HG03457 (cell line): ENCODE measurements at regions not wholly inside any gene's neighbourhood (a gene's known extent, or its start where the extent isn't known, plus 50 kb on each side); places are given as distances from the start of the nearest gene placed in this dataset.

Source experiments
- ATAC-seq: cut with Tn5 transposase; IDR thresholded peaks from one replicate; pipeline ENCODE4 v1.9.1; 2021; ENCODE audit warnings: moderate number of reproducible peaks; ENCODE audit not compliant: unreplicated experiment

DNA sequence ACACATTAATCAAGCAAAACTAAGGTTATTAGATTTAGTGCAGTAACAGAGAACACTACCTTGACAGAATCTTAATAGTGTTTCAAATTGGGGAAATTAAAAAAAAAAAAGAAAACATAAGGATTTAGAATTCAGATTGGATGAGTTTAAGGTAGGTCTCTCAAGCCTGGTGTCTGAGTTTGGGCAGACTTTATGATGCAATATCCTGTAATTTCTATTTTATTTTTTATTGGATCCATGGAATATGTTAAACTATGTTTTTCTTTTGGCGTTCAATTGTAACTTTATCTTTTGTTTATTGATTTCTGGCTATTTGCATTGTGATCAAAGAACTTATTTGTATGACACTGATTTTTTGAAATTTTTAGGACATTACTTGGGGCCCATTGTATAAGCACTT, 394.1 kb upstream of the NETO1 start:
- no peak for ATAC-seq

DNA sequence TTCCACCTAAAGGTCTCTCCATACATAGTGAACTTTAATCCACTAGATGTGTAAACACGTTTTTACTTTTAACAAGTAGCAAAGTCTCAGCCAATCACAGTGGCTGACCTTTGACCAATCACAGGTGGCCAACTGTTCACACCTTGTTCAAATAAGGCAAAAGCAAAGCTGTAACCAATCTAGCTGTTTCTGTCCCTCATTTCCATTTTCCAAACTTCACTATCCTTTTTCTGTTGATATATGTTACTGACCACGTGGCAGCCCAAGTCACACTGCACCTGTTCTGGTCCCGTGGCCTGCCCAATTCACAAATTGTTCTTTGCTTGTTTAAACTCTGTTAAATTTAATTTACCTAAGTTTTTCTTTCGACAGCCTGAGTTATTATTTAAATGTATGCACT, 393.5 kb upstream of the NETO1 start:
- ATAC-seq, result no peak

DNA sequence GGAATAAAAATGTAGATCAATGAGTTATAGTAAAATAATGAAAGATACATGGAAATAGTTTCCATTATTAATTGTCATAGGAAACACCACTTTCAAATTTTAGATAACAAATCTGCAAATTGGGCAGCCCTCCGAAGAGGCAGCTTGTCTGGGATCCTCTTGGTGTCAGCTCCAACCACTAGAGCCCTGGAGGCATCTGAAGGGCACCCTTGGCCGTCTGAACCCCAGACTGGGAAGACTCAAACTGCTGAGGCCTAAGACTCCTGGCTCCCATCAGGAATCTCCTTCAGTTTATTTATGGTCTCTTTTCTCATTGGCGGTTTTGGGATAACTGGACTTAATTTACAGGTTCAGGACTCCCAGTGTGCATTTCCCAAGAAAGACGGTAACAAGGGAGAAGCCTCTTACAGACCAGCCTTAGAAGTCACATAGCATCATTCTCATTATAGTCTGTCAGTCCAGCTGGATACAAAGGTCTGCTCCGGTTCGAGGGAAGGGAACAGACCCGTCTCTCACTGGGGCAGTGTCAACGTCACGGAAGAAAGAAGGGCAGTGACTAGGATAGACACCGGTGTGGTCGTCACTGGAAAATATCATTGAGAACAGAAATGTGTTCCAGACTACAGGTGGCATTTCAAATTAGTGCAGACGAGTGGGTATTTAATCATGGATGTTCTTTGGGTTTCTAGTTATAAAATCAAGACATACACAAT, 390.7 kb upstream of the NETO1 start:
- no peak for ATAC-seq

DNA sequence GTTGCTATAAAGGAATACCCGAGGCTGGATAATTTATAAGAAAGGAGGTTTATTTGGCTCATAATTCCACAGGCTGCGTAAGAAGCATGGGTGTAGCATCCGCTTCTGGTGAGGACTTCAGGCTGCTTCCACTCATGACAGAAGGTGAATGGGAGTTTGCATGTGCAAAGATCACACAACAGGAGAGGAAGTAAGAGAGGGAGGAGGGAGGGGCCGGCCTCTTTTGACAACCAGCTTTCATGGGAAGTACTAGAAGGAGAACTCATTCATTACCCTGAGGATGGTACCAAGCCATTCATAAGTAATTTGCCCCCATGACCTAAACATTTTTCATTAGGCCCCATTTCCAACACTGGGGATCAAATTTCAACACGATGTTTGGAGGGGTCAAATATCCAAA, 386.8 kb upstream of the NETO1 start:
- no peak for ATAC-seq

DNA sequence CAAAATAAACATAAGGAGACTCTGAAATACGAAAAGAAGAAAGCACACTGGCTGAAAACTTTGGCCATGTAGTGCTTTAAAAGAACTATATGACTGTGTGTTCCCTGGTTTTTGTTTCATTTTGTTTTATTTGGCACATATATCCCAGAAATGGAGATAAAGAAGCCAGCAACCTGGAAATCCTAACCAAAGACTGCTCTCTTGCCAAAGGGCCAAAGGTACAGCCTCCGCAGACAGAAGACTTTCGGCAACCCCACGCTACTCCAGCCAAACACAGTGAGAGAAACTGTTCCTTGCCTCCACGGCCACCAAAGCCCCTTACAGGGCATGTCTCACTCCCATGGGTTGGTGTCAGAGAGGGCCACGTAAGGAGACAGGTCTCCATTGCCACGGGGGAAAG, 381.2 kb upstream of the NETO1 start:
- ATAC-seq, result no peak

DNA sequence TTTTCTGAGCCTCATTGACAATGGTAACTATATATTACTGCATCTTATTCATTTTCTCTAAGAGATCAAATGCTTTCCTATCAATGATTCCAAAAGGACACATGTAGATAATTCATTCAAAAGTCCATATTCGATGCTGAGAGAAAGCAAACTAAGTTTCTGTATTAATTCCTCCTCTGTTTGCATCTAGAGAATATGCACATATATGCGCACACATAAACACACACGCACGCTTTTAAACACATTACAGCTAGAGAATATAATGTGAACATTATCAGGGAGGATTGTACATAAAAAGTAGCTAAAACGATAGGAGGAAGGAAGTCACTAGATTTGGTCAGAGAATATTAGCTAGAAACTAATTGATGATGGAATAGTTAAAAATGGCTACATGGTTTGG, 379.0 kb upstream of the NETO1 start:
- no peak for ATAC-seq

DNA sequence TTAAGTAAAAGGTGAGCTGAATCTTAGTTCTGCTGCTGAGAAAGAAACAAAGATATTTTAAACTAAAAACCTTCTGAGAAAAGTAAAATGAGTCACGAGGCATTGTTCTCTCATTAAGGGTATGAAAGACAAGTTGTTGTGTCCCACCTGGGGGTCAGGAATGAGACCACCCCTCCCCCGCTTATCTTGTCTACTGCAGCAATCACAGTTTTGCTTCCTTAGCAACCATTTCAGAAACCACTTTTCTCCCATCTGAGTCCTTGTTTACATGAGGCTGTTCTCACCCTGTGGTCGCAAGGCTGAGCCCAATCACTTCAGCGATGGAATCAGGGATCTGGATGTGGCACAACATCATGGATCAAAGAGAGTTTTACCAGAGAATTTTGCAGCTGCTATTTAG, 377.6 kb upstream of the NETO1 start:
- ATAC-seq, result no peak

DNA sequence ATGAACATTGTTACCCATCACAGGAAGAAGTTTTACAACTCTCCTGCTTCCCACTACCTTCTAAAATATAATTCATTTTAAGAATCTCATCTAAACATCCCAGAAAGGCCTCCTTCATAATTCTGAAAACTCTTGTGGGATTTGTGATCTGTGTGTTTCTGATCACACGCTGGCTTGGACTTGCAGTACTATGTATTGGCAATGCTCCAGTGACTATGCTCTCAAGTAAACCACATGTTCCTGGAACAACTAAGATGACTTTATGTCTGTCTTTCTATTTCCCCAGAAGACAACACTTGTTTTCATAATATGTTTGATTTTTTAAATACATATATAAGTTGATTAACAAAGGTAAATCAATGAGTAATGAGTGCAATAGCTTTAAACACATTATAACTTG, 376.6 kb upstream of the NETO1 start:
- ATAC-seq, result no peak

DNA sequence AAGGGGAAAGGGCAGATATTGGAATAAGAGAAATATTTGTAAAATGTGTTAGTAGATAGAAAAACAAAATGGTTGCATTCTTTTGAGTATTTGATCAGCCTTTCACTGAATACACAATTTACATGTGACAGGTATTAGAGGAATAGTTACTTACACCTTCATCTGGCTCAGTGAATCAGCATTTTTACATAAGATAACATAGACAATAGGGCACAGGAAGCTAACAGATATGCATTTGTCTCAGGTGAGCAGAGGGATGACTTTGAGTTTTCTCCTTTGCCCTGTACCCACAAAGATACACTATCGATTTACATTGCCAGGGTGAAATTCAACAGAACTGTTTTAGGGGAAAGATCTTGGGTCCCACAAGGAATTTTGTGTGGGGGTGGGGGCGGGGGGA, 373.1 kb upstream of the NETO1 start:
- ATAC-seq, result no peak

DNA sequence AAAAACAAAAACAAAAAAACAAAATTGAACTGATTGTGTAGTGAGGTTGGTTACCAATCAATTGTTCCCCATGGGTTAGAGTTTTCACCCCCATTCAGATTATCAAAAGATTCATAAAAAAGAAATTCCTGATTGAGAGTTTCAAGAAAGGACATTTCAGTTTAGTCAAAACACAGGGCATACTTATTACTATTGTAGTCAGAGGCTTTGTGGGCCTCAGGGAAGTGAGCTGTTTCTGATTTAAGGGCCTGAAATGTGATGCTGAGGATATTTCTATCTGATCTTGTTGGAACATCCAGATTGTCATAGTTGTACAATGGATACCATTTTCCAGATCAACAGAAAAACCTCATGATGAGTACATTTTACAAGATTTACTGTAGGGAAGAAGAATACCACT, 368.1 kb upstream of the NETO1 start:
- ATAC-seq, result no peak

DNA sequence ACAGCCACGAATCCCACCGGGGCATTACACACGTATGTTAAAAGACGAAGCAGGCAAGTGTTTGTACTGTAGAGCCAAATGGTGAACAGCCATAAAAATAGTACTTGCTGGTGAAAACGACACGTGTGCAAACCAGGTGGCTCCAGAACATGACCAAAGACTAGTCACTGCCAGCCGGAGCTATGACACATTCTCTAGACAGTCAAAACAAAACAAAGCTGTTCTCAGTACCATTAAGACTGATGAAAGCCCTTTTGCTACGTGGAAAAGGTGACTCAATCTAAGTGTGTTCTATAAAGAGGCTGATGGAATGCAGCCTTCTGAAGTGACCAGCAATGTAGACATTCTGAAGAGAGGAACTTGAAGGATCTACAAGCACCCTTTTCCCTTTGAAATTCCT, 367.7 kb upstream of the NETO1 start:
- ATAC-seq, result peak; percentile 60

DNA sequence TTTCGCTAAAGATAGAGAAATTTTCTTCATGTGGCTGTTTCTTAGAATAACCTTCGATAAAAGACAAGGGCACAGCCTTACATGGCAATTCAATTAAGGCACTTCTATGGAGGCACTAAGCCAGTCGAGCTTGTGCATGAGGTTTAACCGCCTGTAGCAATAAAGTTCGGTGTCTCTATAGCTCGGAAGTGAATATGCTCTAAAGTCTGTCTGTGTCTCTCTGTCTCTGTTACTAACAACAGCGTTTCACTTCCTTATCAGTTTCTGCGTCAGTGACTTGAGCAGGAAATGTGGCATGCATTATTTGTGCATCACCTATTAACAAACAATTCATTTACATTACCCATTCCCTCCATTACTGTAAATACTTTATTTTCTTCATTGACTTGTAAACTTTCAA, 365.1 kb upstream of the NETO1 start:
- peak; percentile 53 for ATAC-seq

DNA sequence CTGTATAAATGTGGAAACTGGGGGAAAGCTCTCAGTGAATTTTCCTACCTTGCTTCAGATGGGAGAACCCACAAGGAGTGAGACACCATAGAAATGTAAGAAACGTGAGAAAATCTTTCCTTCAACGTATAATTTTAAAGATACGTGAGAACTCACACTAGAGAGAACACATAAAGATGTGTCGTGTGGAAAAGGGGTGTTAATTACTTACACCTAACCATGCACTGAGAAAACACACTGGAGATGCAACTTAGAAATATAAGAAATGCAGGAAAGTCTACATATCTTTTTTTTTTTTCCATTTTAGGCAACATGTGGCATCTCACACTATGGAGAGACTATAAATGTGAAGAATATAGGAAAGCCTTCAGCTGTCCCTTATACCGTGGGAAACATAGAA, 352.9 kb upstream of the NETO1 start:
- ATAC-seq, result no peak

DNA sequence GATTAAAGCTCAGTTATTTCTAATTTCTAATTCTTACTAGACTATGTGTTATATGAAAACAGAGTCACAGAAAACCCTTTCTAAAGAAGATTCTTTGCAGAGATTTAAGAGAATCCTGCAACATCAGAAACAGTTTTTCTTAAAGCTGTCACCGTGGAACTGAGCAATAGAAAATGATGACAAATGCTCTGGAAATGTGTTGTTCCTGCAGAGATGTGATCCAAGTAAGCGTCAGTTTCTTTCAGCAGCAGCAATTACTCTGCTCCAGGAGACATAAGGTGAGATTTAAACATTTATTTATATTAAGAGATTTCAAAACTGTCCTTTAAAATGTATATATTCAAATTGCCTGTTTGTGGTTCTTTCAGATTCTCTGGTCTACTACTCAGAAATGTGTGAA, 350.5 kb upstream of the NETO1 start:
- no peak for ATAC-seq

DNA sequence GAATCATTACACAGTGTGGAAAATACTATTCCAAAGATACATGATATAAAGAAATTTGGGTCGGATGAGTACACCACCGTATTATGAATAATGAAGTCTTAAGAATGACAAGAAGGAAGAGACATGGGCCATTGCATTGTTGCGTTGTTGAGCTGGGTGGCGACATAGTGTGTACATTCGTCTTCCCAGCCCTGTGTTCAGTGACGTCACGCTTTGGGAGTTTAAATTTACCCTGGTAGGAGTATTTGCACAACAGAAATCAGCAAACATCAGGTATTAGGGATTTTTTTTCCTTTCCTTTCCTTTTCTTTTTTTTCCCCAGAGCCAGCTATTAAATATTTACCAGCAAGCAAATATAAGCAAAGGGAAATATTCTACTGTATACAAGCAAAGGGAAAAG, 347.2 kb upstream of the NETO1 start:
- no peak for ATAC-seq

DNA sequence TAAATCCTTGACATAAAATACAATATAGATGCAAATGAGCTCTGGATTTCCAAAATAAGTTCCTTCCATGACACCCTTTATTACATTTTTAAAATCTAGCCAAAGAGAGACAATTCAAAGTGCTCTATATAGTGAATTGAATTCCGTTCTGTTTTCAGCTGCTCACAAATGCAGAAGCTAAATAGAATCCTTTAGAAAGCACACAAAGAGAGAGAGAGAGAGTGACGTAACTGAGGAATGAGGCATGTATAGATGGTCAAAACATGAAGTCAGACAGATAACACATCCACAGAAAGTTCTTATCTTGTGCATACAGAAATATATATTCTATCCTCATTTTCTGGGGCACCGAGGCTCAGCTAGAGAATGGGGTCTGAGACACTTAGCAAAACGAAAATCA, 344.7 kb upstream of the NETO1 start:
- ATAC-seq, result no peak

DNA sequence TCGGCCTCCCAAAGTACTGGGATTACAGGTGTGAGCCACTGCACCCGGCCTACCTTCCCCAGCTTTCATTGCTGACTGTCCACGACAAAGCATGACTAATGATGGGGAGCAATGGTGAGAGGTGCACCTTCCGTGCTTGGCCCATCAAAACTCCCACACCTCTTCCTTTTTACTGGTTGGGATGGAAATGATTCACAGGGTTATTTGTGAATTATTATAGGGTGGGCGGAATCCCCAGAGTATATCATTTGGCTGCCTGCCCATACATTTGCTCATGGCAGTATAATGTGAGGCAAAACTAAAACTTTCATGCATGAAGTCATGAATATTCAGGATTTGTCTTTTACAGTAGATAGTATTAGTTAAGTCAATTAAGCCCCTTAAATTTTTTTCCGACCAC, 334.2 kb upstream of the NETO1 start:
- no peak for ATAC-seq

DNA sequence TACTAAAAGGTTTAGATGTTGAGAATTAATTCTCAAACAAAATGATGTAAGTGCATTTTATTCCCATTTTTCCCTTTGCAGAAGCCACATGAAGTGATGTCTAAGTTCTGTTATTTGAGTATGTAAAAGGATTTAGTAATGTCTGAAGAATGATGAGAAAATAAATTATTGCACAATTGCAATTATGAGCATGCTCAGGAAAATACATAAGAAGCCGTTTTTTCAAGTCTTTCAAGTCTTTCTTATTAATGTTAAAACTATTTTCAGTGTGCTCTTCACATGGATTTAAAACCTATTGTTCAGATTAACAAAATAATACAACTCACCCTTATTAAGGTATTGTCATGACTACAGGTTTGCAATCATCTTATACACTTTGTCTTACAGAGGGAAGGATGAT, 331.4 kb upstream of the NETO1 start:
- no peak for ATAC-seq

DNA sequence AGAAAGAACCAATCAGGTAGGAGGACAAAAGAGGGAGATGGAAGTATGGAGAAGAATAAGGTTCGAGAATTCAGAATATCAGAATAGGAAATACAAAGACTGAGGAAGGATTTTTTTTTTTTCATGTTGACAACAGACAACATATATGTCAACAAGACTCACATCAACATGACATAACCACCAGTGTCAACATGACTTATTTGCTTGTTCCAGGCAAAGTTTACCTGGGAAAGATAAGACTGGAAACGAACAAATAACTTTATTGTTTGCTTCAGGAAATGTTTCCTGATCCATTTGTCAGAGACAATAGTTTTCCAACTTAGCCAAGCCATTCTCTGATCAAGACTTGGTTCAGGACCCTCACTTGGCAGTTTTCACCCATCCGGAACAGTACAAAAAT, 321.9 kb upstream of the NETO1 start:
- ATAC-seq, result no peak

DNA sequence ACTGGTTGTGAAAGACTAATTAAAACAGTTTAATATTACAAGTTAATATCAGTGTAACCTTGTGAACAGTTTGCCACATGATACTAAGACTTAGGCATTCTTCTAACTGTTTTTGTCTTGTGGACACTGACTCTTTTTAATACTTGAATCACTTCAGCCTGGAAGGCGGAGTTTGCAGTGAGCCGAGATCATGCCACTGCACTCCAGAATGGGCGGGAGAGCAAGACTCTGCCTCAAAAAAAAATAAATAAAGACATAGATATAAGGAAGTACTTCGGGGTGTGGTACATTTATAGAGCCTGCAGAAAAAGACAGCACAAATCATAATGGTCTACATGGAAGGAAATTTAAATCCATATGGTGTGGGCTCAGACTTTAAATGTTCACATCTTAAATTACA, 300.4 kb upstream of the NETO1 start:
- ATAC-seq, result no peak

DNA sequence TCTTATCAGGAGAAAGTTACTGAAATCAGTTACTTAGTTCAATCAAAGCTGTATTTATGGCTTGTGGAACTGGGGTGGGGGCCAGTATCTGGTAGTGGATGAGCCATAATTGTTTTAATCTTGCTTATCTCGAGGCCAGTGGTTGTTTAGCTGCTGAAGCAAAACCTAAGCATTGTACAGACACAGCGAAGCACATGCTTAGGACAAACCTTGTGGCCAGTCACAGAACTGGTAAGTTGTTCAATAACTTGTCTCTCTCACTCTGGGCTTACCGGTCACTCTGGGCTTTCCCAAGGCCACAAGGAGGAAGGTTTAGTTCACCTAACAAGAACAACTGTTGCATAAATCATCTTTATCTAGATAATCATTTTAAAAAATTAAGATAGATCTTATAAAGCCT, 296.6 kb upstream of the NETO1 start:
- ATAC-seq, result no peak

DNA sequence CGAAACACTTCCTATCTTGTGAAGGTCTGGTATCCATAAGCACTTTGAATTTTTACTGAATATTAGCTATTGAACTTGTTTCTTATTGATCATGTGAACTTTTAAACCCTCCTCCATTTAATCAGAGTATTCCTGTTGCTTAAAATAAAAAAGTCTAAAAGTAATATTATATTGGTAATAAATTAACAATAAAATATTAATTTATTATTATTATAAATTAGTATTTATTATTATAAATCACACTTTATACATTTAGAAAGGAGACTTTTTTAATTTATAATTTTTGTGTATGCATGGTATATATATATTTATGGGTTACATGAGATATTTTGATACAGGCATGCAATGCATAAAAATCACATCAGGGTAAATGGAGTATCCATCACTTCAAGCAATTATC, 295.4 kb upstream of the NETO1 start:
- no peak for ATAC-seq

DNA sequence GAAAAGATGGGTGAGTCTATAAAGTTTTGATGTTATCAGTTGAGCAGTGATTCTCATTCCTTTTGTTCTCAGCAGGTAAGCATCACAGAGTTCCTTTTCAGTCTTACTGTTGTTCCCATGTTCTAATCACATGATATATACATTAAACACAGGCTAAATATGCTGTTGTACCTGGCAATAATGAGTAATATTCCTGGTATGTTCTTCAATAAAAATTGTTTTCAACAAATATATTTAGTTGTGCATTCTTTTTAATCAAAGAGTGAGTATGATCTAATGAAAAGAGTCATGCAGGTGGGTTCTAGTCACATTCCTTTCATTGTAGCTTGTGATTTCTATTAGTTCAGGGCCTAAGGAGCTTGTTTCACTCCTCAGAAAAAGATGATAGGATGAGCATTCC, 288.3 kb upstream of the NETO1 start:
- no peak for ATAC-seq

DNA sequence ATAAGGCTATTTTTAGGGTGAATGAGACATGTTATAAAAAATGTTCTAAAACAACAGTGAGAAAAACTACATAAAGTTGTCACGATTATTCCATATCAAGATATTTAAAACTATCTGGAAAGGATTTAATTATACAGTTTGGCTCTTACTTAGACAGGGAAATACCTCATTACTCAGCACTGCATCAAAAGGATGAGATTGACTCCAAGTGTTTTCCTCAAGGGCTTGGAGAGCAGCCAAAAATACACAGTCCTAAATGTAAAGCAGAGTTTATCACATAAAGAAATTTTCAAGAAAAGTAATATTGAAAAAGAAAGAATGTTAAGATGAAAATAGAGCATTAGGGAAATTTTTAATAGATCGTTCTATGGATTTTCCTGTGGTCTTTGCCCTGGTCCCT, 285.5 kb upstream of the NETO1 start:
- no peak for ATAC-seq
